ENCODE measurements at regions not wholly inside any gene's neighbourhood (a gene's known extent, or its start where the extent isn't known, plus 50 kb on each side); places are given as distances from the start of the nearest gene placed in this dataset.
"Not testable (repeated sequence)": the region's sequence is repeated elsewhere in the genome, so short reads cannot be mapped to it uniquely, and the experiment has no call there.

- DNase-seq = no peak
Measured at GRCh38 chr14:104306450-104307040, 168.2 kb downstream of the KIF26A start.

DNA sequence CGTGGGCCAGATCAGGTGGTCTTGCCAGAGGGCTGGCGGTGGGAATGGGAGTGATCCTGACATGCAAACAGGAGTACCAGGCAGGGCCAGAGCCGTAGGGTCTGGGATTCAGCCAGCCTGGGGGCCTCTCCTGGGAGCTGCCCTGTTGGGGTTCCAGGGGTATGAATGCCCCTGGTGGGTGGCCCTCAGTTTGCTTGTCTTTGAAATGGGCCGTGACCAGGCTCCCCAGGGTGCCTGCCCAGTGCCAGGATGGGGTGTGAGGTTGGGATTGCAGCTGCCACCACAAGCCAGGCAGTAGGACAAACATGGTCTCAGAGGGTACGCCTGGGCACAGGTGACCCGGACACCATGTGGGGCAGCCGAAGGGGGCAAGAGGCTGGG, 168.8 kb downstream of the KIF26A start:
- DNase-seq = no peak

DNA sequence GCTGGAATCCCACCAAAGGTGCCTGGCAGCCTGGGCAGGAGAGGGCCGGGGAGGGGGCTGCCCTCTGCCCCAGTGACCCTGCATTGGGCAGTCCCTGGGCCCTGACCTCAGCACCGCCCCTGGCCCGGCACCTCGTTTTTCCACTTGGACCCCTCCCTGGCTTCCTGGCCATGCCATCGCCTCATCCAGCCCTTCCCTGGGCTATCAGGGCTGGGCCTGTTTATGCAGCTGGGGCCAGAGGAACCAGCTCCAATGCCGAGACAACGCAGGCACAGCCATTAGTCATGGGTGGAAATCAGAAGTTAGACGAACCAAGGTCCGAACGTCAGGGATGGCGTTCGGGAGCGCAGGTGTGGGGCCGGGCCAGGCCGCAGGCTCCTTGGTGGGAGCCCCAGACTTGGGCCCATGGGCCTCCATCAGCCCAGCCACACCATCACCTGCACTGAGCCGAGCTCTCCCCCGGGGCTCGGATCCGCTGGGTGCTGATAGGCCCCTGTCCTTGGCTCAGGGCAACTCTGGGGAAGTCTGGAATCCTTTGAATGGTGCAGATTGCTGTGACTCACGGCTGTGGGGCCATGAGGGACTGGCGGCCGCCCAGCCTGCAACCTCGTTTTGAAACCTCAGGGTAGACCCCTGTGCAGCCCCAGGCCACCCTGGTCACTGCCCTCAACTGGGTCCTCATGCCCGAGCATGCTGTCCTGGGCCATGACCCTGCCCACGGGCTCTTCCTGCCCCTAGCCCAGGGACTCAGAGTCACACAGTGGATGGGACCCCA, 169.4 kb downstream of the KIF26A start:
- no peak for DNase-seq

DNA sequence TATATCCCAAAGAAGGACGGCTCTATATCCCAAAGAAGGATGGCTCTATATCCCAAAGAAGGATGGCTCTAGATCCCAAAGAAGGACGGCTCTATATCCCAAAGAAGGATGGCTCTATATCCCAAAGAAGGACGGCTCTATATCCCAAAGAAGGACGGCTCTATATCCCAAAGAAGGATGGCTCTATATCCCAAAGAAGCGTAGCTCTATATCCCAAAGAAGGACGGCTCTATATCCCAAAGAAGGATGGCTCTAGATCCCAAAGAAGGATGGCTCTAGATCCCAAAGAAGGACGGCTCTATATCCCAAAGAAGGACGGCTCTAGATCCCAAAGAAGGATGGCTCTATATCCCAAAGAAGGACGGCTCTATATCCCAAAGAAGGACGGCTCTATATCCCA, 170.1 kb downstream of the KIF26A start:
- DNase-seq = not testable (repeated sequence)

DNA sequence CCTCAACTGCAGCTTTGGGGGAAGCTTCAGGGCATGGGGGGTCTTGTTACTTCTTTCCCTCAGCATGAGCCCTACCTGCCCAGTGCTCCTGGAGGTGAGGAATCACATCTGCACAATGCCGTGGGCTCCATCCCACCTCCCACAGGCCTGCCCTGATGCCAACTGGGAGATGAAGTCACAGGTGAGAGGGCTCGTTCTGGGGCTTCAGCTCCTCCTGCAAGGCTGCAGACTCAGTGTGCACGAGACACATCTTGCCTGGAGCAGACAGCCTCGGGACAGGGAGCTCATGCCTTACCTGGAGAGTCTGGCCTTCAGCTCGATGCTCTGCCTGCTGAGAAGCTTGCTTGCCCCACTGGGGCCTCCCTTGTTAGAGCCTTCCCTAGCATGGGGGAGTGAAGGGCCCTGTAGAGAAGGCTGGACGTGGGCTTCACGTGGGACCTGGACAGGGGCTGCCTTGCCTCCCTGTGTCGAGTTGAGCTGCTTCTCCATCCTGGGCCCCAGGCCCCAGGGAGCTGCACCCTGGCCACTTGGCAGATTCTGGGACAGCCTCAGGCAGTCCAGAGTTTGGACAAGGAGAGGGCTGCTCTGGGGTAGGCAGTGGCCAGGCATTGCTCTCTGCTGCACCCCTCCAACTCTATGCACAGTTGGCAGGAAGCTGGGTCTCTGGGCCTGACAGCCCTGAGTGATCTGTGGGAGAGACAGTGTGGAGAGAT, 171.4 kb downstream of the KIF26A start:
- no peak for DNase-seq

GRCh38 chr14:104311358-104311757, 173.0 kb downstream of the KIF26A start:
- no peak for DNase-seq

DNA sequence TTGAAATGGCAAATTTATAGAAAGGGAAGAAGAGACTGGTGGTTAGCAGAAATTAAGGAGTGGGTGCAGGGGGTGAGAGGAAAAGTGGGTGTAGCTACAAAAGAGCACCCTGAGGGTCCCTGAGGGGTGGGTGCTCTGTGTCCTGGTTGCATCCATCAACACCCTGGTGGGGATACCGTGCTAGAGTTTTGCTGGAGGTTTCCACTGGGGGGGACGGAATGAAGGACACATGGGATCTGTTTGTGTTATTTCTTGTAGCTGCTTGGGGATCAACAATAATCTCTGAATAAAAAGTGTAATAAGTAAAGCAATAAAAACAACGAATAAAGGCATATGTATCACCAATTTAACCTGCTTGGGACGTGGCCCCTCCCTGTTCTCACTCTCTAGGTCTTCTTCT, 175.3 kb downstream of the KIF26A start:
- no peak for DNase-seq

DNA sequence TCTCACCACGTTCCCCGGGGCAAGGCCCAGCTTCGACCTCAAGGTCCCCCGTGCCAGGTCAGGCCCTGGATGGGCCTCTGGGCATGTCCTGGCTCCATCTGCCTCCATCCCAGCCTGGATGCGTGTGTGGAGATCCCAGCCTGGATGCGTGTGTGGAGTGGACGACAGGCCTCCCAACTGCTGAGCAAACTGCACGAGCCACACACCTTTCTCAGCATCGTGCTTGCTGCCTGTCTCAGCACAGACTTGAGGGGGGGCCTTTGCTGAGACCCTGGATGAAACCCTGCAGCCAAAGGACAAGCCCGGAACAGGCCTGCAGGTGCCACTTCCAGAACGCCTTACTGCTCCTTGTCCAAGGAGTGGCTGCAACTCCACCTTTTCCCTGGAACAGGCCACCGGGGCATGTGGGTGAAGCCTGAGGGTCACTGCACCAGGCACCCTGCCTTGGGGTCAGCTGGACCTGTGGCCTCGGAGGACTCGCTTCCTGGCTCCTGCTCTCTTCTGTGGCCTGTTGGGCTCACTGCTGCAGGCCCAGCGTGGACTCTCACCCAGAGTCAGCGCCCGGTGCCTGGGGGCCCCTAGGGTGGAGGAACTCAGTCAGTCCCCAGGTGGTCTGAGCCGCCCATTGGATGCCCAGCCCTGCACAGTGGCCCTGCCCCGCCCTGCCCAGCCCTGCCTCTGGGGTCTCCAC, 176.0 kb downstream of the KIF26A start:
- DNase-seq = no peak

GRCh38 chr14:104315169-104315568, 176.8 kb downstream of the KIF26A start:
- no peak for DNase-seq

GRCh38 chr14:104315625-104316024, 177.2 kb downstream of the KIF26A start:
- DNase-seq = no peak

DNA sequence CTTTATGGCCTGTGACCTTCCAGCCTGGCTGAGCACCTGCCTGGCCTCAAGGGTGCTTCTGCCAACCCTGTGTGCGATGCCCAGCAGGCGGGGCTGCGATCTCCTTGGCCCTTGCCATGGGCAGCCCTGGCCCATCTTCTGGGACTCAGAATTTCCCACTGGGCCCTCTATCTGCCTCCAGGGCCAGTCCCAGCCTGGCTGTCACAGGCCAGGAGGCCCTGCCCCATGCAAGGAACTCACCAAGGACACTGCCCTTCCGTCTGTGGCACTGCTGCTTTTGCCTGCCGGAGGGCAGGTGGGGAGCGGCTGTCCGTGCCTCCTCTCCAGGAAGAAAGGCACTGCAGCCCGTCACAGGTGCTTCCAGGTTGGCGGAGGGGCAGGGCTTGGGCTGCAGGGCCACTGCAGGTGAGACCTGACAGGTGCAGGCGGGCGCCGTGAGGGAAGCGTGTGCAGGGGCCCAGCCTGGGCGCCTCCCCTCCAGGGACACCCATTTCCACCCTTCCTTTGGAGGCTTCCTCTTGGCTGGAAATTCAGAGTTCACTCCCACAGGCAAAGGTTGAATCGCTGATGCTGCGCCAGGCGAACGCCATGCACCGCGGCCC, 177.8 kb downstream of the KIF26A start:
- no peak for DNase-seq

DNA sequence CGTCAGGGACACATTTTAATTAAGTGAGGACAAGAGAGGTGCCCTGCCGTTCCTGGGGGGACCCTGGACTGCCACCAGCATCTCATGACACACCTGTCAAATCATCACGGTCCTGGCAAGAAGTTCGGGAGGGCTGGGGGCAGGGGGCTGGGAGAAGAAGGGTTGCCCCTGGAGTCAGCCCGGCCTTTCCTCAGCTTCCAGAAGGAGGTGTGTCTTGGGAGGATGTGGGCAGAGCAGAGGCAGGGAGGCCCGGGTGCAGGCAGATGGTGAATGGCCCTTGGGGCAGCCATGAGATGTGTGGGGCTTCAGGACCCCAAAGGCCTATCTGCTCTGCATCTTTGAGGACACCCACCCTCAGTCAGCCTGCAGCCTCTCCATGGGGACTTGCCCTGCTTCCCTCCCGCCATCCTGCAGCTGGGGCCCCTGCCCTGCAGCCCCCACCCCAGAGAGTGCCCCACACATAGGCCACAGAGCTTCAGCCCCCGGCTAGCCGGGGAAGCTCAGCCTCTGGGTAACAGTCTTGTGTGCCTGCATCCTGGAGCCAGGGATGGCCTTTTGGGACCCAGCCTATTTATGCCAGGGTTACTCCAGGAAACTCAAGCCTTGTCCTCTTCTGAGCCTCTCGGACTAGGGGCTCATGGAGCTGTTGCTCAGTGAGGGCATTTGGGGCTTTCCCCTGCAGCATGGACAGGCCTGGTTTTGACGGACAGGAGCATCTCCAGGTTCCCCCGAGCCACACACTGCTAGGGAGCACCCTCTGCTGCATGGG, 178.5 kb downstream of the KIF26A start:
- no peak for DNase-seq

GRCh38 chr14:104317492-104317805, 179.1 kb downstream of the KIF26A start:
- DNase-seq = no peak

GRCh38 chr14:104317975-104318557, 179.7 kb downstream of the KIF26A start:
- no peak for DNase-seq

DNA sequence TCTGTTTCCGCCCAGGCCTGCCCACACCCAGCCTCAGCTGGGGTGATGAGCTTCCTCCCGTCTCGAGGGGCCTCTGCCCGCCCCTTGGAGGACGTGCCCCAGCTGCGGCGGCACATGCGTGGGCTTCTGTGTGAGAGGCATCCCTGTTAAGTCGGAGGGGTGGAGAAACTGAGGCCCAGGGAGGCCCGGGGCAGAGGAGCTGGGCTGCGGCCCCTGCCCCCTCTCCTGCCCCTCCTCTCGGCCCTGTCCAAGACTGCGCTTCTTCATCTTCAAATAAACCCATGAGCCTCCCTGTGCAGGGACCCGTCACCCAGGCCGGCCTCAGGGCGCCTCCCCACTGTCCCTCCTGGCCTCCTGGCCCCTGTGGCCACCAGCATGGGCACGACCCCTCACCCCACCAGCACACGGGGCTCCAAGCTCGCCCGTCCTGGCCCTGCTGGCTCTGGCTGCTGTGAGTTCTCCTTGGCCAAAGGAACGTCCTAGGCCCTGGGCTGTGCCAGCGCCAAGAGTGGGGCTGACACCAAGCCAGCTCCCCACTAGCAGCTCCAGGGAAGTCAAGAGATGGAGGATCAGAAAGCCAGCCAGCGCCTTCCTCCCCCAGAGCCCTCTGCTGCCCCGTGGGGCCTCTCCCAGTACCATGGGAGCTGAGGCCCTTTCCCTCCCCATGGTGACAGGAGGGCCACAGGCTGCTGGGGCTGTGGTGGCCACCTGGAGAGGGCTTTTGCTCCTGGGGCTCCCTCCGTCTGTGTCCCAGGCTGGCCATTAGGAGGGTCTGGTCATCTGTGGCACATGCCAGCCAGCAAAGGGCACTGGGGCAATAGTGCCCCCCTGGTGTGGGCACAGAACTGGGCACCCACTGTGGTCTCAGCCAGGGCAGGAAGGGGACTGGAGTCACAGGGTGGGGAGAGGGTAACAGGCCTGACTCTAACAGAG, 180.4 kb downstream of the KIF26A start:
- DNase-seq = no peak

DNA sequence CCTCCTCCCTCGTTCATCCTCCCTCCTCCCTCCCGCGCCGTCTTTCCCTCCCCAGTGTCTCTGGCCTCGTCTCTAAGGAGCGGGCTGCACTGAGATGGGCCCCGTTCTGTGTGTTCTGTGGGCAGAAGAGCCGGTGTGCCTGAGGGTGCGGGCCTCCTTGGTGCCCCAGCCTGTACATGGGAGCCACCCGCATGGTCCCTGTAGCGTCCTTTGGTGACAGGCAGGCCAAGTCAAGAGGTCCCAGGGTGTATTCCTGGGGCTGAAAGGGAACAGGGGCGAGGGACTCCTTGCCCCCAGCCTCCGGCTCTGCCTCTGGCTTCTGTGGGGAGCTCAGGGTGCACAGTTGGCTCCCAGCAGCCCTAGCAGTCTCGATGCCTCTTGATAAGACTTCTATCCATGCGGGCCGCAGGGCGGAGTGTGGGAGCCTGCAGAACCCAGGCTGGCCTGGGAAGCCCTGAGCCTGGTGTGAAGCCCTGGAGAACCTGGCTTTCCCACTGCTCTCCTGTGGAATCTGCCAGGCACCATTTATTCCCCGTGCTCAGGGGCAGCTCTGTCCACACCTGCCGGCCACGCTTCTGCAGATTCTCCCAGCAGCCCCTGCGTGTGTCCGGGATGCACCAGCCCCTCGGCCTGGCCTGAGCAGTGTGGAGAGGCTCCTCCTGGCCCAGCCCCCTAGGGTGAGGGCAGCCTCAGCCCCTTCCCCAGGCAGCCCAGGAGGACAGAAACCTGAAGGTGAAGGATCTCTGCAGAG, 181.3 kb downstream of the KIF26A start:
- DNase-seq = no peak

DNA sequence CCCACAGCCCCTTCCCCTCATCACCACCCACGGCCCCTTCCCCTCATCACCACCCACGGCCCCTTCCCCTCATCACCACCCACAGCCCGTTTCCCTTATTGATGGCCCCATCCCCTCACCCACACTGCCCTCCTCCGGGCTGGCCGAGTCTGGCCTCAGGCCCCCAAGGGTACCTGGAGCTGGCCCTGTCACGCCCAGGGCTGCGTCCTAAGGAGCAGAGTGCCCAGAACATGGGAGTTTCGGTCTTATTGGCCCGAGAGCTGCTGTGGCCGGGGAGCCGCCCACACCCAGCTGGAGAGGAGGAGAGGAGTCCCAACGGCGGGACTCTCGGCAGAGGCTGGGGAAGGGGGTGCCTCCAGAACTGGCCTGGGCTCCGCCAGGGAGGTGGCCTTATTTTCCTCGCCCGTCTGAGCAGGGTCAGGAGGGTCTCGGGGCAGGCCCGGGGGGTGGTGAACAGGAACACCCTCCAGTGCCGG, 182.3 kb downstream of the KIF26A start:
- no peak for DNase-seq

GRCh38 chr14:104321088-104321801, 182.9 kb downstream of the KIF26A start:
- DNase-seq = no peak

- DNase-seq = no peak
Measured at GRCh38 chr14:104321802-104322130, 183.4 kb downstream of the KIF26A start.
